Body of pancreas (tissue), 4 donors: ENCODE measurements at regions not wholly inside any gene's neighbourhood (a gene's known extent, or its start where the extent isn't known, plus 50 kb on each side); places are given as distances from the start of the nearest gene placed in this dataset.

ENCODE experiments used
- CTCF ChIP-seq, 7 experiments: fragments of 450-650 bp in 4 of 7; fragments of 200-600 bp in 3 of 7; sonication (generic) in 3 of 7; IDR thresholded peaks; one replicate each; pipeline ENCODE4 v1.5.1; 2016 to 2019; ENCODE audit warnings: antibody characterized with exemption in 7 of 7
- POLR2A ChIP-seq, 3 donors: fragments of 450-650 bp; IDR thresholded peaks; one replicate each; pipeline ENCODE4 v1.6.1; 2016; ENCODE audit warnings: antibody characterized with exemption in 3 of 3, mild to moderate bottlenecking in 2 of 3

DNA sequence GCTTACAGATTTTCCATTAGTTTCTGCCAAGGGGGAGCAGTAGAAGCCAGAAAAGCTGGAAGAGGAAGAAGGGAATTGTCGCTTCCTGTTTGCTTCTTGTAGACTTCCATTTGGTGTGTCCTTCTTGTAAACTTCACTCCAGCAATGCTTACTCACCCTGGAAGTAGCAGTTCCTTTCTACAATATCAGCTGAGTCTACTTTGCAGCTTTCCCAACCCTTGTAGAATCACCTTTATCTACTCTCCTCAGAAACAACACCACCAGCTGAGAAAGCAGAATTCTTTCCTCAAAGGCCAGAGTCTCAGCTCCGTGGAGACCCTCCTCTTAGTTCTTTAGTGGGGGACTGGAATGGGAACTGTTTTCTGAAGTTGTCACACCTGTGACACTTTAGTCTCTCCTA, 1136.7 kb upstream of the TMPRSS15 start:
- no peak for TF ChIP-seq POLR2A (IDR thresholded peaks at IDR 0.05)
- no peak for TF ChIP-seq CTCF (IDR thresholded peaks at IDR 0.05)
